BLaER1 treated with 17β-estradiol and CSF1 and Interleukin-3, amounts not matched to agents 10 nM and 100 nM (cell line): ENCODE measurements at regions not wholly inside any gene's neighbourhood (a gene's known extent, or its start where the extent isn't known, plus 50 kb on each side); places are given as distances from the start of the nearest gene placed in this dataset.

ENCODE experiments used
- H3K27ac ChIP-seq, 11 experiments: shearing (Covaris generic); formaldehyde crosslinking; 2 replicates each; pipeline ENCODE4 v1.8.1; 2022
- H3K27me3 ChIP-seq, 11 experiments: shearing (Covaris generic); formaldehyde crosslinking; 2 replicates each; pipeline ENCODE4 v1.8.1; 2022
- H3K36me3 ChIP-seq, 11 experiments: shearing (Covaris generic); formaldehyde crosslinking; 2 replicates each; pipeline ENCODE4 v1.8.1; 2022
- H3K4me1 ChIP-seq, 10 experiments: shearing (Covaris generic); formaldehyde crosslinking; 2 replicates each; pipeline ENCODE4 v1.8.1; 2022
- H3K4me2 ChIP-seq, 11 experiments: shearing (Covaris generic); formaldehyde crosslinking; 2 replicates each; pipeline ENCODE4 v1.8.1; 2022
- H3K4me3 ChIP-seq, 10 experiments: shearing (Covaris generic); formaldehyde crosslinking; 2 replicates each; pipeline ENCODE4 v1.8.1; 2022
- H3K9ac ChIP-seq, 11 experiments: shearing (Covaris generic); formaldehyde crosslinking; 2 replicates each; pipeline ENCODE4 v1.8.1; 2022
- H3K9me3 ChIP-seq, 11 experiments: shearing (Covaris generic); formaldehyde crosslinking; replicated peaks in 1 of 11; 2 replicates each; pipeline ENCODE4 v1.8.1; 2022
- H4K20me1 ChIP-seq, 11 experiments: shearing (Covaris generic); formaldehyde crosslinking; 2 replicates each; pipeline ENCODE4 v1.8.1; 2022
- Cebpa-rat ChIP-seq, 11 experiments: shearing (Covaris generic); IDR thresholded peaks; 2 replicates each; pipeline ENCODE4 v1.8.1; 2022

DNA sequence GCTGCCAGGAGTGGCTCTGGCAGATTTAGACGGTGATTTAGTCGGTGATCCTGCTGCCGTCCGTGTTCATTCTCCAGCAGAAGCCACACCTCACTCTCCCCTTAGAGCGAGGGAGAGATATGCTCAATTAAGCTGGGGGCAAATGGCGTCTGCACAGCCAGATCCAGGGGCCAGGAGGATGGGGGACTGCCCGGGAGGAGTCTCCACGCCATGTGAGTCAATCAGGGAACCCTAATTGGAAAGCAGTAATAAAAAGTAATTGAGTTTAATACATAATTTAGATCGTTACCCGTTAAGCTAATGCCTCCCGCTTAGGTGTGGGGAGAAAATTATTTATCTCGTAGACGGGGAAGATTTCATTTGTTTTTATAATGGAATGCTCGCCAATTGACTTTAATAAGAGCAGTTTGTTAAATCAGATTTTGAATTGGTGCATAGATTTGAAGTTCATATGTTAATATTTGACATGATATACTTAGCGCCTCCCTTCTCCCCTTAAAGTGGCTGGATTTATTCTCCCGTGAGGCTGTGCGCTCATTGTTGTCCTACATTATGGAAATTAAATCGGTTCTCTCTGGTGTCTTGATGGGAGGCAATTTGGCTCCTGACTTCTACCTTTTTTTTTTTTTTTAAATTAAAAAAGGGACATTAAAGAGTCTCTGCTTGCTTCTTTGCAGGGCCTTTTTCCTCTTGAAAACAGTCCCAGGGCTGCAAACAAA, 104.9 kb upstream of the C14orf180 start:
- no peaks in the 10 kb centered on the region for H3K36me3 ChIP-seq
- no peak overlapping the region for H3K4me3 ChIP-seq
- peaks cover 0 to 5% (median under 1%) of the 10 kb centered on the region in 11 experiments; a peak in 6 of 22 replicates for H3K9me3 ChIP-seq
- peaks cover 0 to 5% (median 0%) of the 10 kb centered on the region in 11 experiments; a peak in 1 of 22 replicates for H4K20me1 ChIP-seq
- H3K27me3 ChIP-seq: no peaks in the 10 kb centered on the region
- no peak overlapping the region; a peak in 1 of 22 replicates for H3K9ac ChIP-seq
- no peak overlapping the region for H3K4me2 ChIP-seq
- TF ChIP-seq Cebpa-rat (IDR thresholded peaks at IDR 0.05): no peak
- peaks cover 0 to 24% (median 20%) of the 10 kb centered on the region in 10 experiments; a peak in 13 of 20 replicates for H3K4me1 ChIP-seq
- H3K27ac ChIP-seq: no peak overlapping the region

GRCh38 chr14:104475256-104475655, 104.3 kb upstream of the C14orf180 start:
- Histone ChIP-seq H3K4me2 (no peak overlapping the region), H3K4me3 (no peak overlapping the region), H3K27me3 (no peaks in the 10 kb centered on the region), H3K9me3 (peaks cover 3 to 11% (median 7%) of the 10 kb centered on the region in 11 experiments; a peak in 20 of 22 replicates), H3K9ac (no peak overlapping the region; a peak in 1 of 22 replicates), H3K36me3 (no peaks in the 10 kb centered on the region), H3K4me1 (peaks cover 0 to 24% (median 20%) of the 10 kb centered on the region in 10 experiments; a peak in 13 of 20 replicates), H4K20me1 (peaks cover 0 to 5% (median 0%) of the 10 kb centered on the region in 11 experiments; a peak in 1 of 22 replicates), H3K27ac (no peak overlapping the region)
- TF ChIP-seq Cebpa-rat (IDR thresholded peaks at IDR 0.05): no peak

DNA sequence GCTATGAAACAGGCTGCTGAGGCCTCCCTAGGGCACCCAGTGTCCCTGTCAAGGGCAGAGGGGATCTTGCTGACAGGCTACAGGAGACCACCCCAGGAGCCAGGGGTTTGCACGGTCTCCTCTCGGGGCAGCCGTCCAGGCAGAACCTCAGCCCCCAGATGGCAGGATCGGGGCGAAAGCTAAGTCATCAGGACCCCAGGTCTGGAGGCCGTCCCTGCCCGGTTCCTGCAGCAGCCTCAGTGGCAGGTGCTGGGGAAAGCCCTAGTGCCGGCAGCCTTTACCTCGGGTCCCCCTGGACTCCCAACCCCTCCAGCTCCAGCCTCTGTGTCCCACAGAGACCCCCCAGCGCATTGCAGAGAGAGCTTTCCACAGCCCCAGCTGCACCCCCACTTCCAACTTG, 103.8 kb upstream of the C14orf180 start:
- Histone ChIP-seq H4K20me1 (peaks cover 0 to 3% (median 0%) of the 10 kb centered on the region in 11 experiments; a peak in 1 of 22 replicates), H3K9me3 (peaks cover 8 to 17% (median 12%) of the 10 kb centered on the region in 11 experiments), H3K36me3 (no peaks in the 10 kb centered on the region), H3K4me1 (peaks cover 0 to 24% (median 20%) of the 10 kb centered on the region in 10 experiments; a peak in 13 of 20 replicates), H3K4me3 (no peak overlapping the region), H3K27me3 (no peaks in the 10 kb centered on the region), H3K4me2 (no peak overlapping the region), H3K27ac (no peak overlapping the region), H3K9ac (no peak overlapping the region)
- TF ChIP-seq Cebpa-rat (IDR thresholded peaks at IDR 0.05): no peak

- no peak for TF ChIP-seq Cebpa-rat (IDR thresholded peaks at IDR 0.05)
- peaks cover 14 to 23% (median 18%) of the 10 kb centered on the region in 11 experiments for H3K9me3 ChIP-seq
These were observed 103.1 kb upstream of the C14orf180 start for GRCh38 chr14:104476437-104476836.

DNA sequence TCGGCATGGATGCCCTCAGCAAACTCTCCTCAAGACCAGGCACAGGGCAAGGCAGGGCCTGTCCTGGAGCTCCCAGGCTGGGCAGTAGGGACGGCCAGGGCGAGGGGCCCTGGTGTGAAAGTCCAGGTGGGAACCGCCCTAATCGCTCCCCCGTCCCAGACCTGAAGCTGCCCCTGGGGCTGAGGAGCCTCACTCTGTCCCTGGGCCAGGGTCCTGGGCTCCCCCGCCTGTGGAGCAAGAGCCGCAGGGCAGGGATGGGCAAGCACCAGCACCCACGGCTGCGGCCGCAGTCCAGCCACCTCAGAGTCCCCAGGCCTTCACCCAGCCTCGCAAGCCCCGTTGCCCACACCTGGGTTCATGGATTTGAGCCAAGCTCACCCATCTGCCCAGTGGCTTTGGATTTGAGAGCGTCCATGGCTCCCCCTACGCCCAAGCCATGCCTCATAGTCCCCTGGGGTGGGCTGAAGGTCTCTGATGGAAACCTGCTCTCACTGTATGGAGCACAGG, 102.4 kb upstream of the C14orf180 start:
- Histone ChIP-seq H4K20me1 (no peaks in the 10 kb centered on the region; a peak in 1 of 22 replicates), H3K9ac (no peak overlapping the region), H3K27ac (no peak overlapping the region), H3K4me3 (no peak overlapping the region), H3K4me1 (peaks cover 0 to 24% (median 20%) of the 10 kb centered on the region in 10 experiments; a peak in 13 of 20 replicates), H3K36me3 (peaks cover 0 to 7% (median 0%) of the 10 kb centered on the region in 11 experiments; a peak in 3 of 22 replicates), H3K27me3 (no peaks in the 10 kb centered on the region), H3K9me3 (peaks cover 22 to 30% (median 26%) of the 10 kb centered on the region in 11 experiments), H3K4me2 (peak overlapping the region in 8 of 11 experiments; percentile 10 to 65 (median 35); a peak in 10 of 22 replicates)
- no peak for TF ChIP-seq Cebpa-rat (IDR thresholded peaks at IDR 0.05)

More at GRCh38 chr14:104476437-104476836, 103.1 kb upstream of the C14orf180 start:
- Histone ChIP-seq H3K9ac (no peak overlapping the region), H3K4me1 (peaks cover 0 to 24% (median 20%) of the 10 kb centered on the region in 10 experiments; a peak in 13 of 20 replicates), H3K36me3 (peaks cover 0 to 4% (median 0%) of the 10 kb centered on the region in 11 experiments; a peak in 3 of 22 replicates), H4K20me1 (no peaks in the 10 kb centered on the region; a peak in 1 of 22 replicates), H3K4me2 (no peak overlapping the region), H3K27ac (no peak overlapping the region), H3K4me3 (no peak overlapping the region), H3K27me3 (no peaks in the 10 kb centered on the region)

DNA sequence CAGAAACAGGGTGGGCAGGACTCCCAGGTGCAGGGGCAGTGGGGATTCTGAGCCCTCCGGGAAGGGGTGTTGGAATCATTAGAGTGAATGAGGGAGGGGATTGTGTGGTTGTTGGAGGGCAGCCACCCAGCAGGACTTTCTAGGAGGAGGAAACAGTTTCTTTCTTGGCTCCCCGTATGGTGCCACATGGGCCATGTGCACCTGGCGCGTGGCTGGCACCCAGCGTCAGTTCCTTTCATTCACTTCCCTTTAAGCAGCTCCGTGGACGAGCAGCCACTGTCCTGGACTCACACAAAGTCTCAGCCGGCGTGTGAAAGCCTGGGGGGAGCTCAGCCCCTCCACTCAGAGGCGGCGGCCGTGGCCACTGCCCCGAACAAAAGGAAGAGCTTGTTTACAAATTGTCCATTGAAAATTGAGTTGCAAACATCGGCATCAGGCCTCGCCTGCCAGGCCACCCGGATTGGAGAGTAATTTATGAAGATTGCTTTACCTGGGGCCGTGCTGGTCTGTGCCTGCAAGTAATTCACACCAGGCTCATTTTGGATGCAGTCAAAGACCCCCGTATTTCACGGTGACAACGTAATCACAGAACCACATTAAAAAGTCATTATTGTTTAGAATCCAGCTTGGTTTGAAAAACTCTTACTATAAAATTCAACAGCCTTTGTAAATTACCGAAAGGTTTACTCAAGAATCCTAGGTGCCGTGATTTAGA, 101.7 kb upstream of the C14orf180 start:
- H3K27me3 ChIP-seq: no peaks in the 10 kb centered on the region
- peaks cover 28 to 37% (median 32%) of the 10 kb centered on the region in 11 experiments for H3K9me3 ChIP-seq
- H3K9ac ChIP-seq: no peak overlapping the region
- H3K27ac ChIP-seq: no peak overlapping the region
- H3K4me1 ChIP-seq: peaks cover 0 to 24% (median 20%) of the 10 kb centered on the region in 10 experiments; a peak in 13 of 20 replicates
- H4K20me1 ChIP-seq: no peaks in the 10 kb centered on the region; a peak in 1 of 22 replicates
- no peak overlapping the region for H3K4me3 ChIP-seq
- TF ChIP-seq Cebpa-rat (IDR thresholded peaks at IDR 0.05): no peak
- H3K4me2 ChIP-seq: peak overlapping the region in 8 of 11 experiments; percentile 10 to 65 (median 35); a peak in 11 of 22 replicates
- H3K36me3 ChIP-seq: peaks cover 0 to 7% (median 0%) of the 10 kb centered on the region in 11 experiments; a peak in 3 of 22 replicates

- peaks cover 0 to 24% (median 20%) of the 10 kb centered on the region in 10 experiments; a peak in 13 of 20 replicates for H3K4me1 ChIP-seq
- peak overlapping the region in 8 of 11 experiments; percentile 20 to 65 (median 47); a peak in 14 of 22 replicates for H3K4me2 ChIP-seq
- H3K27me3 ChIP-seq: no peaks in the 10 kb centered on the region
- no peak overlapping the region for H3K4me3 ChIP-seq
- no peaks in the 10 kb centered on the region; a peak in 1 of 22 replicates for H4K20me1 ChIP-seq
- peaks cover 0 to 7% (median 0%) of the 10 kb centered on the region in 11 experiments; a peak in 3 of 22 replicates for H3K36me3 ChIP-seq
- H3K9ac ChIP-seq: no peak overlapping the region
- H3K9me3 ChIP-seq: peaks cover 37 to 45% (median 41%) of the 10 kb centered on the region in 11 experiments
- H3K27ac ChIP-seq: 0 out of 22 replicates have a peak overlapping the region, but pooled peaks of 1 of the 11 experiments have one; percentile 10
- no peak for TF ChIP-seq Cebpa-rat (IDR thresholded peaks at IDR 0.05)
These were observed 100.9 kb upstream of the C14orf180 start for GRCh38 chr14:104478656-104479055.

DNA sequence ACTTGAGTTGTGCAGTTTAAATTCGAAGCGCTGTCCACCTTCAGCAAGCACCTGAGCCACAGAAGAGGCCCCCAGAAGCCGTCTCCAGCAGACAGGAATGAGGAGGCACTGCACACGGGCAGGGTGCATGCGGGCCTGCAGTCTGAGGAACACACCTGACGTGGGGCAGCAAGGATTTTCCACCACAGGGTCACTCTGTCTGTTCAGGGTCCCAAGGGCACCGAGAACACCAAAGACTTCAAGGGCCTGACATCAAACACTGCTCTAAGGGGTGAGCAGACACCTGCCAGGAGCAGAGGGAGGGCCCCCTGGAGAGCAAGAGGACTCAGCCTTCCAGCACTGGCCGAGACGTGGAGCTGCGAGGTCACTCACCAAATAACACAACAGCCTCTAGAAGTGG, 99.7 kb upstream of the C14orf180 start:
- no peak for TF ChIP-seq Cebpa-rat (IDR thresholded peaks at IDR 0.05)
- no peak overlapping the region for H3K27ac ChIP-seq
- H3K36me3 ChIP-seq: peaks cover 0 to 7% (median 0%) of the 10 kb centered on the region in 11 experiments; a peak in 3 of 22 replicates
- H3K9me3 ChIP-seq: peaks cover 38 to 49% (median 43%) of the 10 kb centered on the region in 11 experiments
- no peaks in the 10 kb centered on the region for H3K27me3 ChIP-seq
- no peak overlapping the region for H3K4me2 ChIP-seq
- H3K4me1 ChIP-seq: peaks cover 0 to 24% (median 20%) of the 10 kb centered on the region in 10 experiments; a peak in 13 of 20 replicates
- no peak overlapping the region for H3K4me3 ChIP-seq
- no peaks in the 10 kb centered on the region for H4K20me1 ChIP-seq
- no peak overlapping the region for H3K9ac ChIP-seq
